ENCODE measurements at regions not wholly inside any gene's neighbourhood (a gene's known extent, or its start where the extent isn't known, plus 50 kb on each side); places are given as distances from the start of the nearest gene placed in this dataset.

GRCh38 chr13:80265348-80265747, 75.6 kb downstream of the SPRY2 start:
- TF ChIP-seq, protein P1, sequence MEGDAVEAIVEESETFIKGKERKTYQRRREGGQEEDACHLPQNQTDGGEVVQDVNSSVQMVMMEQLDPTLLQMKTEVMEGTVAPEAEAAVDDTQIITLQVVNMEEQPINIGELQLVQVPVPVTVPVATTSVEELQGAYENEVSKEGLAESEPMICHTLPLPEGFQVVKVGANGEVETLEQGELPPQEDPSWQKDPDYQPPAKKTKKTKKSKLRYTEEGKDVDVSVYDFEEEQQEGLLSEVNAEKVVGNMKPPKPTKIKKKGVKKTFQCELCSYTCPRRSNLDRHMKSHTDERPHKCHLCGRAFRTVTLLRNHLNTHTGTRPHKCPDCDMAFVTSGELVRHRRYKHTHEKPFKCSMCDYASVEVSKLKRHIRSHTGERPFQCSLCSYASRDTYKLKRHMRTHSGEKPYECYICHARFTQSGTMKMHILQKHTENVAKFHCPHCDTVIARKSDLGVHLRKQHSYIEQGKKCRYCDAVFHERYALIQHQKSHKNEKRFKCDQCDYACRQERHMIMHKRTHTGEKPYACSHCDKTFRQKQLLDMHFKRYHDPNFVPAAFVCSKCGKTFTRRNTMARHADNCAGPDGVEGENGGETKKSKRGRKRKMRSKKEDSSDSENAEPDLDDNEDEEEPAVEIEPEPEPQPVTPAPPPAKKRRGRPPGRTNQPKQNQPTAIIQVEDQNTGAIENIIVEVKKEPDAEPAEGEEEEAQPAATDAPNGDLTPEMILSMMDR (conservative IDR thresholded peaks at IDR 0.05), result no peak
- no peak for DNase-seq (ENCODE audit: low read depth, low spot score)
- Mint-ChIP-seq H3K4me1 (peaks cover 13% of the 10 kb centered on the region), H3K9me3 (peaks cover 11% of the 10 kb centered on the region), H3K27ac (ENCODE audit: unreplicated experiment) (no peak overlapping the region), H3K4me3 (no peak overlapping the region), H3K27me3 (ENCODE audit: low read depth) (no peaks in the 10 kb centered on the region), H3K36me3 (ENCODE audit: low read depth) (peaks cover 14% of the 10 kb centered on the region)

DNA sequence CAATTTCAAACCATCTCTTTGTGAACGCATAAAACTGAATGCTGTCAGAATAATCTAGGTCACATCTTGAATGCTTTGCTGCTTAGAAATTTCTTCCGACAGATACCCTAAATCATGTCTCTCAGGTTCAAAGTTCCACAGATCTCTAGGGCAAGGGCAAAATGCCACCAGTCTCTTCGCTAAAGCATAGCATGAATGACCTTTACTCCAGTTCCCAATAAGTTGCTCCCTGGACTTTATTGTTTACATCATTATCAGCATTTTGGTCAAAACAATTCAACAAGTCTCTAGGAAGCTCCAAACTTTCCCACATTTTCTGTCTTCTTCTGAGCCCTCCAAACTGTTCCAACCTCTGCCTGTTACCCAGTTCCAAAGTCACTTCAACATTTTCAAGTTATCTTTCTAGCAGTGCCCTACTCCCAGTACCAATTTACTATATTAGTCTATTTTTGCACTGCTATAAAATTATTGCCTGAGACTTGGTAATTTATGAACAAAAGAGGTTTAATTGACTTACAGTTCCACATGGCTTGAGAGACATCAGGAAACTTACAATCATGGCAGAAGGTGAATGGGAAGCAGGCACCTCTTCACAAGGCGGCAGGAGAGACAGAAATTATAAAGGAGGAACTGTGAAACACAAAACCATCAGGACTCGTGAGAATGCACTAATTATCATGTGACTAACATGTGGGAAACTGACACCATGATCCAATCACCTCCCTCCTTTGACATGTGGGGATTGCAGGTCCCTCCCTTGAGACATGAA, 77.0 kb downstream of the SPRY2 start:
- TF ChIP-seq, protein P1 (conservative IDR thresholded peaks at IDR 0.05), result no peak
- Mint-ChIP-seq H3K36me3 (ENCODE audit: low read depth) (peaks cover 14% of the 10 kb centered on the region), H3K27ac (ENCODE audit: unreplicated experiment) (no peak overlapping the region), H3K4me3 (no peak overlapping the region), H3K4me1 (peaks cover 13% of the 10 kb centered on the region), H3K9me3 (peaks cover 11% of the 10 kb centered on the region), H3K27me3 (ENCODE audit: low read depth) (no peaks in the 10 kb centered on the region)
- DNase-seq (ENCODE audit: low read depth, low spot score), result no peak

- peaks cover 14% of the 10 kb centered on the region for H3K36me3 Mint-ChIP-seq (ENCODE audit: low read depth)
- no peak for DNase-seq (ENCODE audit: low read depth, low spot score)
- no peaks in the 10 kb centered on the region for H3K27me3 Mint-ChIP-seq (ENCODE audit: low read depth)
- no peak overlapping the region for H3K4me3 Mint-ChIP-seq
- TF ChIP-seq, protein P1 (conservative IDR thresholded peaks at IDR 0.05), result no peak
- H3K9me3 Mint-ChIP-seq, result peaks cover 17% of the 10 kb centered on the region
- no peak overlapping the region for H3K27ac Mint-ChIP-seq (ENCODE audit: unreplicated experiment)
- peaks cover 13% of the 10 kb centered on the region for H3K4me1 Mint-ChIP-seq
Observed at GRCh38 chr13:80262051-80262695, 78.8 kb downstream of the SPRY2 start.

DNA sequence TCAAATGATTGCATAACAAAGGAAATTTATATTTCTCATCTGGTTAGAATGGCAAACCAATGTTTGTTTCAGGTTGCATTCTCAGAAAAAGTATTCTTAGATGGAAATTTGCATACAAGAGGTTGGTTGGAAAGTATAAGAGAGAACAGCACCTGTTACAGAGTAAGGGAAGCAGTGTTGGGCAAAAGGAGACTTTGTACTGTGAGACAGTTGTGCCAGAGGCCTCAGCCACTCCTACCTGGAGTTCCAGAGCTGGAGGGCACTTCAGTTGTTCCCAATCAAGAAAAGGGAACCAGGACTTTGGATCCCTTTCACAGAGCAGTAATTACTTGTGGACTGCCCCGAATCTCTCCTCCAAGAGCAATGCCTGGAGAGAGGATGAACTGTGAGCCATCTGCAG, 81.8 kb downstream of the SPRY2 start:
- no peak for DNase-seq (ENCODE audit: low read depth, low spot score)
- Mint-ChIP-seq H3K4me1 (peaks cover 13% of the 10 kb centered on the region), H3K27me3 (ENCODE audit: low read depth) (no peaks in the 10 kb centered on the region), H3K4me3 (no peak overlapping the region), H3K9me3 (peaks cover 16% of the 10 kb centered on the region), H3K36me3 (ENCODE audit: low read depth) (peaks cover 11% of the 10 kb centered on the region), H3K27ac (ENCODE audit: unreplicated experiment) (no peak overlapping the region)
- TF ChIP-seq, protein P1 (conservative IDR thresholded peaks at IDR 0.05), result no peak

GRCh38 chr13:80256352-80256932, 84.5 kb downstream of the SPRY2 start:
- Mint-ChIP-seq H3K27ac (ENCODE audit: unreplicated experiment) (no peak overlapping the region), H3K27me3 (ENCODE audit: low read depth) (no peaks in the 10 kb centered on the region), H3K4me1 (peaks cover 8% of the 10 kb centered on the region), H3K4me3 (no peak overlapping the region), H3K36me3 (ENCODE audit: low read depth) (peaks cover 3% of the 10 kb centered on the region), H3K9me3 (peaks cover 8% of the 10 kb centered on the region)
- no peak for DNase-seq (ENCODE audit: low read depth, low spot score)
- TF ChIP-seq, protein P1 (conservative IDR thresholded peaks at IDR 0.05), result no peak

Measured in neural crest cell (in vitro differentiated cells).